NOMO-1 (cell line): ENCODE measurements at regions not wholly inside any gene's neighbourhood (a gene's known extent, or its start where the extent isn't known, plus 50 kb on each side); places are given as distances from the start of the nearest gene placed in this dataset.
A peak's percentile ranks its signal among the peaks of the same experiment; 100 is the strongest.

Experiments
- DNase-seq, 2 experiments: peaks; one replicate each; lab custom pipeline; 2025; ENCODE audit not compliant: unreplicated experiment in 2 of 2; lab: John Stamatoyannopoulos, UW

GRCh38 chr3:83882701-83883100, 1076.1 kb upstream of the CADM2 start:
- DNase-seq: no peak

- no peak for DNase-seq
These were observed 1068.6 kb upstream of the CADM2 start for GRCh38 chr3:83890039-83890762.

GRCh38 chr3:83890763-83891135, 1068.0 kb upstream of the CADM2 start:
- no peak for DNase-seq

GRCh38 chr3:83894223-83894622, 1064.6 kb upstream of the CADM2 start:
- no peak for DNase-seq

GRCh38 chr3:83895892-83896291, 1062.9 kb upstream of the CADM2 start:
- DNase-seq: no peak

GRCh38 chr3:83902787-83903533, 1055.8 kb upstream of the CADM2 start:
- no peak for DNase-seq

GRCh38 chr3:83913381-83913780, 1045.4 kb upstream of the CADM2 start:
- DNase-seq: no peak

GRCh38 chr3:83926291-83926690, 1032.5 kb upstream of the CADM2 start:
- no peak for DNase-seq

GRCh38 chr3:83928391-83928790, 1030.4 kb upstream of the CADM2 start:
- no peak for DNase-seq

GRCh38 chr3:83928903-83929302, 1029.9 kb upstream of the CADM2 start:
- no peak for DNase-seq

- peak; percentile 90 to 97 for DNase-seq
These were observed 1024.4 kb upstream of the CADM2 start for GRCh38 chr3:83934192-83935021.

GRCh38 chr3:83938491-83938890, 1020.3 kb upstream of the CADM2 start:
- DNase-seq: no peak

- no peak for DNase-seq
These were observed 1016.6 kb upstream of the CADM2 start for GRCh38 chr3:83941990-83942745.

- no peak for DNase-seq
These were observed 1012.7 kb upstream of the CADM2 start for GRCh38 chr3:83946049-83946448.

- peak; percentile 64 to 76 for DNase-seq
These were observed 1012.2 kb upstream of the CADM2 start for GRCh38 chr3:83946554-83946953.

- no peak for DNase-seq
These were observed 1010.0 kb upstream of the CADM2 start for GRCh38 chr3:83948771-83949170.

- DNase-seq: peak; percentile 25 to 58
These were observed 1005.2 kb upstream of the CADM2 start for GRCh38 chr3:83953417-83954089.

GRCh38 chr3:83956431-83956830, 1002.4 kb upstream of the CADM2 start:
- no peak for DNase-seq

- DNase-seq: no peak
These were observed 990.4 kb upstream of the CADM2 start for GRCh38 chr3:83968356-83968755.

GRCh38 chr3:83971666-83972065, 987.1 kb upstream of the CADM2 start:
- no peak for DNase-seq
